A549 (cell line): ENCODE measurements at regions not wholly inside any gene's neighbourhood (a gene's known extent, or its start where the extent isn't known, plus 50 kb on each side); places are given as distances from the start of the nearest gene placed in this dataset.

Experiments
- ATAC-seq, 2 experiments: fragments of 200-7000 bp in 1 of 2; fragments of >200 bp in 1 of 2; cut with Nextera tagmentation in 1 of 2; cut with Tn5 transposase in 1 of 2; 3 replicates each; pipeline versions ENCODE4 v1.8.0 to v1.9.1; 2018 to 2020; ENCODE audit warnings: mild to moderate bottlenecking in 1 of 2, moderate library complexity in 1 of 2
- CTCF ChIA-PET: fragments of 300-600 bp; sonication (Branson Sonifier 250); formaldehyde crosslinking; extraction: SDS; loops from one replicate; lab custom pipeline; 2021; ENCODE audit warnings: antibody characterized with exemption, inconsistent platforms; lab: Yijun Ruan, JAX
- POLR2A ChIA-PET: fragments of 350-600 bp; formaldehyde crosslinking; extraction: SDS; loops from one replicate; lab custom pipeline; 2021; ENCODE audit warnings: antibody characterized with exemption, inconsistent platforms; lab: Yijun Ruan, JAX
- DNase-seq, 2 experiments: peaks; one replicate each; pipeline versions ENCODE4 v3.0.0 to v3.0.0-alpha.2; 2011 to 2016; ENCODE audit warnings: low read depth in 1 of 2, low spot score in 1 of 2
- FAIRE-seq: peaks from 2 replicates; lab custom pipeline; 2011; peaks lifted over from hg19 to GRCh38; lab: Jason Lieb, UNC
- H3K27ac ChIP-seq, 2 experiments: fragments of >200 bp; sonication (Bioruptor Twin); formaldehyde crosslinking; 3 replicates each; pipeline ENCODE4 v1.5.1; 2016 to 2017
- H3K4me1 ChIP-seq: fragments of >200 bp; sonication (Bioruptor Twin); formaldehyde crosslinking; 3 replicates; pipeline ENCODE4 v1.6.1; 2016
- H3K4me2 ChIP-seq: fragments of >200 bp; sonication (Bioruptor Twin); formaldehyde crosslinking; 3 replicates; pipeline ENCODE4 v1.6.1; 2016
- H3K4me3 ChIP-seq: fragments of >200 bp; sonication (Bioruptor Twin); formaldehyde crosslinking; 3 replicates; pipeline ENCODE4 v1.5.1; 2016
- H3K9me3 ChIP-seq: fragments of >200 bp; sonication (Bioruptor Twin); formaldehyde crosslinking; 3 replicates; pipeline ENCODE4 v1.6.1; 2016
- ATOH8 ChIP-seq: fragments of 250-450 bp; sonication (Bioruptor Pico); IDR thresholded peaks from 2 replicates; pipeline ENCODE4 v1.5.0; 2020; ENCODE audit warnings: low read depth, mild to moderate bottlenecking, moderate library complexity
- CEBPB ChIP-seq, 2 experiments: fragments of >200 bp in 1 of 2; sonication (Bioruptor Twin) in 1 of 2; formaldehyde crosslinking in 1 of 2; IDR thresholded peaks; 2 replicates each; pipeline ENCODE4 v1.6.1; 2012 to 2016
- CTCF ChIP-seq: fragments of >200 bp; sonication (Bioruptor Twin); formaldehyde crosslinking; IDR thresholded peaks from 3 replicates; pipeline ENCODE4 v1.5.1; 2016
- FOSB ChIP-seq: fragments of 250-450 bp; sonication (Bioruptor Pico); IDR thresholded peaks from 2 replicates; pipeline ENCODE4 v1.5.0; 2020; ENCODE audit warnings: mild to moderate bottlenecking, moderate library complexity
- GATA3 ChIP-seq: IDR thresholded peaks from 2 replicates; pipeline ENCODE4 v1.6.1; 2012; ENCODE audit warnings: borderline replicate concordance
- JUN ChIP-seq, 2 experiments: fragments of >200 bp; sonication (Bioruptor Twin); formaldehyde crosslinking; IDR thresholded peaks; 2 replicates in 1 of 2; 3 replicates in 1 of 2; pipeline ENCODE4 v1.6.1; 2016 to 2017
- KDM1A ChIP-seq: fragments of 200-600 bp; sonication (generic); IDR thresholded peaks from 2 replicates; pipeline ENCODE4 v1.6.1; 2016; ENCODE audit warnings: low read depth, mild to moderate bottlenecking
- MAFK ChIP-seq: fragments of 450-650 bp; IDR thresholded peaks from 2 replicates; pipeline ENCODE4 v1.6.1; 2014; ENCODE audit not compliant: partially characterized antibody
- MAZ ChIP-seq: fragments of 150-350 bp; IDR thresholded peaks from 2 replicates; pipeline ENCODE4 v1.6.1; 2014; ENCODE audit warnings: antibody characterized with exemption, low read depth, low read length, borderline replicate concordance
- MYC ChIP-seq: IDR thresholded peaks from 2 replicates; pipeline ENCODE4 v1.6.1; 2012; ENCODE audit warnings: mild to moderate bottlenecking, inconsistent platforms, low read length, improper control_type of control experiment, borderline replicate concordance
- NFE2L2 ChIP-seq: fragments of 150-350 bp; conservative IDR thresholded peaks from 2 replicates; pipeline ENCODE4 v1.6.1; 2014; ENCODE audit warnings: low read length
- NPAS2 ChIP-seq: fragments of 250-450 bp; sonication (Bioruptor Pico); IDR thresholded peaks from 2 replicates; pipeline ENCODE4 v1.8.0; 2022; ENCODE audit warnings: mild to moderate bottlenecking, moderate library complexity, borderline replicate concordance
- NR3C1 ChIP-seq: fragments of >200 bp; sonication (Bioruptor Twin); formaldehyde crosslinking; IDR thresholded peaks from 3 replicates; pipeline ENCODE4 v1.6.1; 2017
- PBX3 ChIP-seq: IDR thresholded peaks from 2 replicates; pipeline ENCODE4 v1.6.1; 2012
- POLR2AphosphoS2 ChIP-seq: conservative IDR thresholded peaks from 2 replicates; pipeline ENCODE4 v1.6.1; 2012; ENCODE audit warnings: low read length, improper control_type of control experiment, inconsistent platforms
- RARB ChIP-seq: fragments of 250-450 bp; sonication (Bioruptor Pico); IDR thresholded peaks from 2 replicates; pipeline ENCODE4 v1.8.0; 2021; ENCODE audit warnings: mild to moderate bottlenecking, moderate library complexity
- REST ChIP-seq: fragments of 200-600 bp; sonication (generic); IDR thresholded peaks from 2 replicates; pipeline ENCODE4 v1.6.1; 2016; ENCODE audit warnings: antibody characterized with exemption, mild to moderate bottlenecking, moderate library complexity
- USF2 ChIP-seq: fragments of 450-650 bp; IDR thresholded peaks from 2 replicates; pipeline ENCODE4 v1.6.1; 2014; ENCODE audit warnings: antibody characterized with exemption
- ZFP36 ChIP-seq: fragments of 450-650 bp; IDR thresholded peaks from 2 replicates; pipeline ENCODE4 v1.6.1; 2014; ENCODE audit warnings: borderline replicate concordance; ENCODE audit not compliant: partially characterized antibody
- ZNF302 ChIP-seq: fragments of 250-450 bp; sonication (Bioruptor Pico); IDR thresholded peaks from 2 replicates; pipeline ENCODE4 v1.9.0; 2021; ENCODE audit warnings: inconsistent platforms, mild to moderate bottlenecking, moderate library complexity
- WGBS: methylation state at CpG from one replicate; pipeline ENCODE4 v1.1.6; 2017; ENCODE audit errors: missing lambda C conversion rate; 5-methylcytosine and 5-hydroxymethylcytosine counted together

- H3K4me3 ChIP-seq, result no peak overlapping the region
- WGBS, result 13% methylated on average over 8 of the region's 8 CpGs
- no peaks in the 10 kb centered on the region for H3K9me3 ChIP-seq
- TF ChIP-seq MAZ, result no peak
- no peak for TF ChIP-seq FOSB
- TF ChIP-seq NPAS2 (CRISPR knock-in tag), result no peak
- no peak for TF ChIP-seq NR3C1
- TF ChIP-seq GATA3, result no peak
- TF ChIP-seq POLR2AphosphoS2, result no peak
- TF ChIP-seq ZFP36, result no peak
- TF ChIP-seq CTCF, result no peak
- TF ChIP-seq KDM1A, result no peak
- TF ChIP-seq RARB (CRISPR knock-in tag), result no peak
- TF ChIP-seq NFE2L2, result no peak
- no peak for TF ChIP-seq ZNF302
- no peak for TF ChIP-seq MAFK
- no peak for TF ChIP-seq JUN (IDR thresholded peaks at IDR 0.05)
- no peak for TF ChIP-seq USF2
- no peak for TF ChIP-seq PBX3
- no peak for TF ChIP-seq MYC
- TF ChIP-seq ATOH8 (CRISPR knock-in tag), result no peak
- no peak for TF ChIP-seq REST
- TF ChIP-seq CEBPB (IDR thresholded peaks at IDR 0.05), result no peak
- TF ChIP-seq, all 56 proteins: peak for 0
- Histone ChIP-seq H3K27ac (no peak overlapping the region), H3K4me1 (peaks cover 6% of the 10 kb centered on the region; the same call in 2 of the 3 replicates), H3K4me2 (peak overlapping the region; percentile 12; the same call in 1 of the 3 replicates)
- no peak for DNase-seq
- POLR2A ChIA-PET, result no interaction called here
- no peak for FAIRE-seq
- ATAC-seq, result peak; percentile 23 to 68; a peak in 3 of 6 replicates
- CTCF ChIA-PET, result no interaction called here
These were observed 347.9 kb upstream of the NCAM1 start for GRCh38 chr11:112613051-112613972.
